Caco-2 (cell line): ENCODE measurements at regions not wholly inside any gene's neighbourhood (a gene's known extent, or its start where the extent isn't known, plus 50 kb on each side); places are given as distances from the start of the nearest gene placed in this dataset.

Experiments used
- BruUV-seq: library from RNA; stranded (reverse); fragments of 400-500 nt; replicated peaks from 2 replicates; lab custom pipeline; 2021; lab: Mats Ljungman, UMichigan
- CTCF ChIA-PET: fragments of 300-600 bp; sonication (Branson Sonifier 250); formaldehyde crosslinking; loops from one replicate; lab custom pipeline; 2022; ENCODE audit warnings: antibody characterized with exemption; lab: Charles Lee
- POLR2A ChIA-PET: fragments of 300-600 bp; sonication (Branson Sonifier 250); formaldehyde crosslinking; loops from one replicate; lab custom pipeline; 2022; ENCODE audit warnings: antibody characterized with exemption; lab: Charles Lee
- DNase-seq, 2 experiments: peaks; one replicate each; pipeline versions ENCODE4 v3.0.0 to v3.0.0-alpha.2; 2020 to 2022
- H3K27me3 ChIP-seq: replicated peaks from 2 replicates; pipeline ENCODE4 v1.6.0; 2011; ENCODE audit warnings: low read length; ENCODE audit not compliant: control insufficient read depth, insufficient read depth
- H3K36me3 ChIP-seq: 2 replicates; pipeline ENCODE4 v1.5.1; 2011; ENCODE audit warnings: low read length; ENCODE audit not compliant: control insufficient read depth, insufficient read depth
- H3K4me1 ChIP-seq: fragments of 250-450 bp; sonication (Bioruptor Pico); 2 replicates; pipeline ENCODE4 v1.5.1; 2020; ENCODE audit warnings: mild to moderate bottlenecking
- H3K4me3 ChIP-seq: 2 replicates; pipeline ENCODE4 v1.5.1; 2011; ENCODE audit warnings: low read depth, mild to moderate bottlenecking, control low read depth, low read length
- H3K9me3 ChIP-seq: fragments of 250-450 bp; sonication (Bioruptor Pico); 2 replicates; pipeline ENCODE4 v1.5.1; 2020; ENCODE audit warnings: mild to moderate bottlenecking, moderate library complexity
- H3K27ac Mint-ChIP-seq: one replicate; pipeline ENCODE4 v1.8.0; 2022; ENCODE audit warnings: mixed read lengths; ENCODE audit not compliant: unreplicated experiment
- H3K27me3 Mint-ChIP-seq: one replicate; pipeline ENCODE4 v1.8.0; 2022; ENCODE audit warnings: mixed read lengths; ENCODE audit not compliant: insufficient read depth, unreplicated experiment
- H3K36me3 Mint-ChIP-seq: one replicate; pipeline ENCODE4 v1.8.0; 2022; ENCODE audit warnings: mild to moderate bottlenecking, mixed read lengths; ENCODE audit not compliant: insufficient read depth, unreplicated experiment
- H3K4me1 Mint-ChIP-seq: one replicate; pipeline ENCODE4 v1.8.0; 2022; ENCODE audit warnings: low read depth, mixed read lengths; ENCODE audit not compliant: unreplicated experiment
- H3K4me3 Mint-ChIP-seq: one replicate; pipeline ENCODE4 v1.8.0; 2022; ENCODE audit warnings: mild to moderate bottlenecking, moderate library complexity, mixed read lengths; ENCODE audit not compliant: unreplicated experiment
- H3K9me3 Mint-ChIP-seq: one replicate; pipeline ENCODE4 v1.8.0; 2022; ENCODE audit warnings: mixed read lengths; ENCODE audit not compliant: unreplicated experiment
- CTCF ChIP-seq, 2 experiments: fragments of 200-600 bp in 1 of 2; IDR thresholded peaks; 1 replicate in 1 of 2; 2 replicates in 1 of 2; pipeline versions ENCODE4 v1.5.1 to v1.8.0; 2011 to 2022; ENCODE audit warnings: antibody characterized with exemption in 1 of 2, control low read depth in 1 of 2, inconsistent platforms in 1 of 2, low read depth in 1 of 2, low read length in 1 of 2, mild to moderate bottlenecking in 1 of 2, moderate library complexity in 1 of 2; ENCODE audit not compliant: insufficient read depth in 1 of 2, severe bottlenecking in 1 of 2, unreplicated experiment in 1 of 2
- intact Hi-C: fragments of 100-400 bp; cut with micrococcal nuclease; formaldehyde crosslinking; loops from one replicate; pipeline ENCODE4 v1.10.0; 2022; ENCODE audit not compliant: unreplicated experiment

- CTCF ChIA-PET: no interaction called here
- H3K36me3 Mint-ChIP-seq: no peaks in the 10 kb centered on the region
Observed at GRCh38 chr18:66432636-66433035, 171.3 kb downstream of the CDH19 start.

DNA sequence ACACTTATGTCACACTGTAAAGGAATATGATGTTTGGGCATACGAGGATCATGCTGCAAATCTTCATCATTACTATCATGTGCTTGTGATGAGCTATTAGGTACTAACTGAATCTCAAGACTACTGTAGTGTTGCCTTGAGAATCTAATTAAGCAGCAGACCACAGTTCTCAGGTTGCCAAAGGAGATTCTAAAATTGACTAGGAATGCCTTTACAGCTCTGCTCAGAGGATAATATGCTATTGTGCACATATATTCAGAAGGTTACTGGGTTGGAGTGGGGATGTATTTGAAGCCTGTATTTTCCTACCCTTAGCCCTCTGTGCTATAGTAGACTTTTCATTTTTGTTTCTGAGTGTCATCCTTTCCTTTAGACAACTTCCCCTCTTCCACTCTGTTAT is 175.1 kb downstream of the CDH19 start:
- no peak overlapping the region for H3K4me3 ChIP-seq
- ChIA-PET CTCF (no interaction called here), POLR2A (no interaction called here)
- H3K4me1 ChIP-seq: no peaks in the 10 kb centered on the region
- TF ChIP-seq CTCF (IDR thresholded peaks at IDR 0.05; ENCODE audit: insufficient read depth in 1 of 2, low read depth in 1 of 2, low read length in 1 of 2, severe bottlenecking in 1 of 2, unreplicated experiment in 1 of 2): no peak
- DNase-seq: no peak
- no peaks in the 10 kb centered on the region for H3K27me3 ChIP-seq
- no peaks in the 10 kb centered on the region for H3K4me1 Mint-ChIP-seq
- no peaks in the 10 kb centered on the region for H3K9me3 Mint-ChIP-seq
- no peaks in the 10 kb centered on the region for H3K36me3 ChIP-seq
- no peak overlapping the region for H3K27ac Mint-ChIP-seq
- H3K27me3 Mint-ChIP-seq: no peaks in the 10 kb centered on the region
- no TSS peak for BruUV-seq
- no peaks in the 10 kb centered on the region for H3K36me3 Mint-ChIP-seq
- H3K4me3 Mint-ChIP-seq: no peak overlapping the region
- no peaks in the 10 kb centered on the region for H3K9me3 ChIP-seq
- intact Hi-C loops: no loop called here

More at GRCh38 chr18:66432636-66433035, 171.3 kb downstream of the CDH19 start:
- intact Hi-C loops: no loop called here
- TF ChIP-seq CTCF (IDR thresholded peaks at IDR 0.05; ENCODE audit: insufficient read depth in 1 of 2, low read depth in 1 of 2, low read length in 1 of 2, severe bottlenecking in 1 of 2, unreplicated experiment in 1 of 2): no peak
- no peaks in the 10 kb centered on the region for H3K4me1 ChIP-seq
- Mint-ChIP-seq H3K27me3 (no peaks in the 10 kb centered on the region), H3K9me3 (no peaks in the 10 kb centered on the region), H3K27ac (no peak overlapping the region), H3K4me1 (no peaks in the 10 kb centered on the region), H3K4me3 (no peak overlapping the region)
- no peaks in the 10 kb centered on the region for H3K27me3 ChIP-seq
- no peak for DNase-seq
- no TSS peak for BruUV-seq
- no peak overlapping the region for H3K4me3 ChIP-seq
- H3K36me3 ChIP-seq: no peaks in the 10 kb centered on the region
- POLR2A ChIA-PET: no interaction called here
- H3K9me3 ChIP-seq: no peaks in the 10 kb centered on the region

DNA sequence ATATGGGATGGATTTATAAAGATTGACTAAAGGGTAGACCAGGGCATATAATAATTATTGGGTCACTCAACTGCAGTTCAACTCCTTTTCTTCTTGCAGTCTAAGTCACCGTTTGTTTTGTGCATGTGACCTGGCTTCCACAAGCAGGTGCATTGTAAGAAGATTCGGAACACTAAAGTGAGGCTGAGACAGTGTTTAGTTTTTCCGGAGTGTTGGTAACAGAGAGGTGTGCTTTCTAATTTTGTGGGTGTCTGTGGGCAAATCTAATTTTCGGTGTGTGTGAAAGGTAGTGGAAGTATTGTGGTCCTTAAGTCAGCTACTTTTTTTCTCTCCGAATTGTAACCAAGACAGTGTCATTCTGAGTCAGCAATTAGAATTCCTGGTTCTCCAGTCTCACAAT is 184.5 kb downstream of the CDH19 start:
- Histone ChIP-seq H3K27me3 (no peaks in the 10 kb centered on the region), H3K36me3 (no peaks in the 10 kb centered on the region), H3K9me3 (no peaks in the 10 kb centered on the region), H3K4me1 (no peaks in the 10 kb centered on the region), H3K4me3 (no peak overlapping the region)
- intact Hi-C loops: no loop called here
- no peaks in the 10 kb centered on the region for H3K4me1 Mint-ChIP-seq
- no peaks in the 10 kb centered on the region for H3K27me3 Mint-ChIP-seq
- no peak for TF ChIP-seq CTCF (IDR thresholded peaks at IDR 0.05; ENCODE audit: insufficient read depth in 1 of 2, low read depth in 1 of 2, low read length in 1 of 2, severe bottlenecking in 1 of 2, unreplicated experiment in 1 of 2)
- H3K4me3 Mint-ChIP-seq: no peak overlapping the region
- H3K9me3 Mint-ChIP-seq: no peaks in the 10 kb centered on the region
- no peaks in the 10 kb centered on the region for H3K36me3 Mint-ChIP-seq
- BruUV-seq: no TSS peak
- H3K27ac Mint-ChIP-seq: no peak overlapping the region
- DNase-seq: no peak
- ChIA-PET POLR2A (no interaction called here), CTCF (no interaction called here)
